K562 (cell line): ENCODE measurements at regions not wholly inside any gene's neighbourhood (a gene's known extent, or its start where the extent isn't known, plus 50 kb on each side); places are given as distances from the start of the nearest gene placed in this dataset.

ENCODE experiments used
- ATAC-seq: fragments of 200-7000 bp; cut with Tn5 transposase; 3 replicates; pipeline ENCODE4 v1.9.1; 2020; ENCODE audit warnings: moderate library complexity
- BruUV-seq: library from RNA; stranded (reverse); fragments of 400-500 nt; replicated peaks from 2 replicates; lab custom pipeline; 2021; lab: Mats Ljungman, UMichigan
- CTCF ChIA-PET: fragments of 300-600 bp; formaldehyde crosslinking; extraction: SDS; loops from one replicate; lab custom pipeline; 2021; ENCODE audit warnings: low intra/inter-chr PET ratio; lab: Yijun Ruan, JAX
- POLR2A ChIA-PET: fragments of 300-600, 350-650 bp; sonication (Branson Sonifier 250); formaldehyde crosslinking; extraction: SDS; loops from one replicate; lab custom pipeline; 2021; ENCODE audit warnings: antibody characterized with exemption, inconsistent platforms; lab: Yijun Ruan, JAX
- DNase-seq, 4 experiments: peaks; one replicate each; pipeline versions ENCODE4 v3.0.0 to v3.0.0-alpha.2; 2011 to 2018; ENCODE audit warnings: low spot score in 3 of 4, mixed read lengths in 3 of 4; ENCODE audit errors: extremely low read depth in 1 of 4
- FAIRE-seq: peaks from 2 replicates; lab custom pipeline; 2011; peaks lifted over from hg19 to GRCh38; lab: Jason Lieb, UNC
- H2AFZ ChIP-seq: 2 replicates; pipeline ENCODE4 v1.6.0; 2011; ENCODE audit warnings: low read depth, low read length, control low read depth, inconsistent platforms
- H3K27ac ChIP-seq: fragments of 200-600 bp; 3 replicates; pipeline ENCODE4 v1.8.0; 2011; ENCODE audit warnings: low read depth, mild to moderate bottlenecking, control low read depth, inconsistent platforms, low read length, moderate library complexity, mixed read lengths; ENCODE audit errors: extremely low read depth
- H3K27me3 ChIP-seq, 2 experiments: fragments of 300-600 bp in 1 of 2; 2 replicates in 1 of 2; 3 replicates in 1 of 2; pipeline versions ENCODE4 v1.6.0 to v1.8.0; 2011; ENCODE audit warnings: inconsistent platforms in 2 of 2, low read length in 2 of 2, mild to moderate bottlenecking in 1 of 2, mixed read lengths in 1 of 2, moderate library complexity in 1 of 2; ENCODE audit not compliant: control insufficient read depth in 2 of 2, insufficient read depth in 2 of 2
- H3K36me3 ChIP-seq: fragments of 300-600 bp; 3 replicates; pipeline ENCODE4 v1.8.0; 2011; ENCODE audit warnings: mild to moderate bottlenecking, low read length, inconsistent platforms; ENCODE audit not compliant: control insufficient read depth, insufficient read depth
- H3K4me1 ChIP-seq, 2 experiments: fragments of 200-600 bp in 1 of 2; replicated peaks in 1 of 2; 2 replicates in 1 of 2; 3 replicates in 1 of 2; pipeline versions ENCODE4 v1.5.1 to v1.8.0; 2011; ENCODE audit warnings: inconsistent platforms in 2 of 2, low read length in 2 of 2, mild to moderate bottlenecking in 1 of 2, mixed read lengths in 1 of 2, moderate library complexity in 1 of 2; ENCODE audit not compliant: control insufficient read depth in 2 of 2, insufficient read depth in 2 of 2
- H3K4me2 ChIP-seq: 2 replicates; pipeline ENCODE4 v1.6.1; 2011; ENCODE audit warnings: low read length, control low read depth, inconsistent platforms, mixed read lengths; ENCODE audit not compliant: insufficient read depth
- H3K4me3 ChIP-seq: fragments of 200-600 bp; sonication (generic), shearing (Covaris generic); 2 replicates; pipeline ENCODE4 v1.5.1; 2016; ENCODE audit warnings: control low read depth, inconsistent platforms
- H3K79me2 ChIP-seq: fragments of 200-600 bp; 3 replicates; pipeline ENCODE4 v1.8.0; 2011; ENCODE audit warnings: low read length, inconsistent platforms; ENCODE audit not compliant: control insufficient read depth, insufficient read depth
- H3K9ac ChIP-seq, 2 experiments: 2 replicates each; pipeline versions ENCODE4 v1.6.0 to v1.6.1; 2011; ENCODE audit warnings: low read depth in 2 of 2, low read length in 2 of 2, control low read depth in 1 of 2, inconsistent platforms in 1 of 2, mild to moderate bottlenecking in 1 of 2, mixed read lengths in 1 of 2; ENCODE audit not compliant: insufficient read depth in 1 of 2
- H3K9me1 ChIP-seq: one replicate; pipeline ENCODE4 v1.6.0; 2011; ENCODE audit warnings: inconsistent platforms, mild to moderate bottlenecking, low read length, moderate library complexity; ENCODE audit not compliant: control insufficient read depth, insufficient read depth
- H3K9me3 ChIP-seq: replicated peaks from 2 replicates; pipeline ENCODE4 v1.5.1; 2011; ENCODE audit warnings: low read depth, low read length, inconsistent platforms; ENCODE audit not compliant: control insufficient read depth, insufficient read depth
- H4K20me1 ChIP-seq: replicated peaks from 2 replicates; pipeline ENCODE4 v1.6.1; 2011; ENCODE audit warnings: low read length, inconsistent platforms, mixed read lengths; ENCODE audit not compliant: control insufficient read depth, insufficient read depth
- ADNP ChIP-seq: fragments of 200-800 bp; sonication (Bioruptor generic); IDR thresholded peaks from 2 replicates; pipeline ENCODE4 v1.6.1; 2016; ENCODE audit warnings: missing genetic modification characterization, missing compliant biosample characterization
- KDM1A ChIP-seq, 2 experiments: fragments of 450-650 bp; IDR thresholded peaks; 2 replicates each; pipeline ENCODE4 v1.6.1; 2016; ENCODE audit warnings: mild to moderate bottlenecking in 2 of 2
- PHB ChIP-seq: fragments of 250-450 bp; sonication (Bioruptor Pico); IDR thresholded peaks from 2 replicates; pipeline ENCODE4 v1.5.0; 2021
- SREBF1 ChIP-seq: fragments of 150-350 bp; IDR thresholded peaks from 2 replicates; pipeline ENCODE4 v1.6.1; 2014; ENCODE audit warnings: antibody characterized with exemption, low read depth, low read length, borderline replicate concordance
- SRSF7 ChIP-seq: fragments of 200-400 bp; formaldehyde crosslinking; optimal IDR thresholded peaks from 2 replicates; pipeline ENCODE3; 2017; ENCODE audit warnings: mild to moderate bottlenecking, low read depth, low read length
- TCFL5 ChIP-seq: fragments of 250-450 bp; sonication (Bioruptor Pico); conservative IDR thresholded peaks from 2 replicates; pipeline ENCODE4 v1.6.1; 2021; ENCODE audit warnings: mild to moderate bottlenecking, moderate library complexity, matching md5 sums
- WHSC1 ChIP-seq: IDR thresholded peaks from one replicate; pipeline ENCODE4 v1.6.1; 2012; ENCODE audit warnings: low read length, control low read depth, inconsistent platforms
- ZNF197 ChIP-seq: fragments of 200-800 bp; sonication (Bioruptor generic); IDR thresholded peaks from 2 replicates; pipeline ENCODE4 v1.6.1; 2016; ENCODE audit warnings: low read depth, missing genetic modification characterization, missing compliant biosample characterization
- ZNF224 ChIP-seq: sonication (generic); formaldehyde crosslinking; IDR thresholded peaks from 2 replicates; pipeline ENCODE4 v1.8.0; 2022; ENCODE audit warnings: mild to moderate bottlenecking, missing genetic modification reagents
- ZNF707 ChIP-seq: fragments of 250-450 bp; sonication (Bioruptor Pico); conservative IDR thresholded peaks from 2 replicates; pipeline ENCODE4 v1.8.0; 2022; ENCODE audit warnings: inconsistent platforms, mild to moderate bottlenecking, moderate library complexity
- in situ Hi-C: fragments of 300-500 bp; cut with MboI; formaldehyde crosslinking; loops from 4 replicates; pipeline ENCODE4 v1.15.0; 2018; ENCODE audit warnings: inconsistent platforms, mixed read lengths
- intact Hi-C: fragments of 100-400 bp; cut with micrococcal nuclease; formaldehyde crosslinking; loops from 2 replicates; pipeline ENCODE4 v1.14.2; 2022
- TF ChIP-seq, protein P1 (sequence below), 2 experiments: fragments of 450-650 bp in 1 of 2; IDR thresholded peaks; 2 replicates each; pipeline ENCODE4 v1.6.1; 2011 to 2017; ENCODE audit warnings: low read depth in 2 of 2, antibody characterized with exemption in 1 of 2, borderline replicate concordance in 1 of 2, low read length in 1 of 2, mild to moderate bottlenecking in 1 of 2, mixed read lengths in 1 of 2; ENCODE audit not compliant: control insufficient read depth in 1 of 2
- TF ChIP-seq, protein P2 (sequence below): fragments of 450-650 bp; IDR thresholded peaks from 2 replicates; pipeline ENCODE4 v1.7.1; 2018; ENCODE audit warnings: mild to moderate bottlenecking, low read depth; ENCODE audit not compliant: partially characterized antibody
- TF ChIP-seq, protein P3 (sequence below): fragments of 450-650 bp; IDR thresholded peaks from 2 replicates; pipeline ENCODE4 v1.6.1; 2018; ENCODE audit warnings: mild to moderate bottlenecking, low read depth; ENCODE audit not compliant: partially characterized antibody
- TF ChIP-seq, protein P4 (sequence below): fragments of 450-650 bp; formaldehyde crosslinking; IDR thresholded peaks from 2 replicates; pipeline ENCODE4 v1.4.0; 2020; ENCODE audit warnings: mild to moderate bottlenecking

DNA sequence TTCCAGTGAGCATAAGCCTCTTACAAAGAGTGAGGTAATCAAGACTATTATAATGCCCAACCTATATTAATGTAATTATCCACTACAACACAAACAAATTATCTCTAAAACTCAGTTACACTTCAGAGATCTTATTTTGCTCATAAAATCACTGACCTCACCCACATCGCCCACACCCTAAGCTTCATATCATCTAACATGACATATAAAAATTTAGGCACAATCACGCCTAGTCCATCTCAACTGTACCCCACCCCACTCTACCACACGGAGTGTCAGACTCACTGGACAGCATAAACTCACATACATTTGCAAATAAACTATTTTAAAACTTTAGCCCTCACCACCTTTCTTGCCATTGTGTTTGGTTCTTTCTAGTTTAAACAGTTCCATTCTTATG is 252.4 kb downstream of the PCDH7 start (continued):
- TF ChIP-seq TCFL5 (CRISPR knock-in tag): no peak
- TF ChIP-seq KDM1A (IDR thresholded peaks at IDR 0.05): no peak

DNA sequence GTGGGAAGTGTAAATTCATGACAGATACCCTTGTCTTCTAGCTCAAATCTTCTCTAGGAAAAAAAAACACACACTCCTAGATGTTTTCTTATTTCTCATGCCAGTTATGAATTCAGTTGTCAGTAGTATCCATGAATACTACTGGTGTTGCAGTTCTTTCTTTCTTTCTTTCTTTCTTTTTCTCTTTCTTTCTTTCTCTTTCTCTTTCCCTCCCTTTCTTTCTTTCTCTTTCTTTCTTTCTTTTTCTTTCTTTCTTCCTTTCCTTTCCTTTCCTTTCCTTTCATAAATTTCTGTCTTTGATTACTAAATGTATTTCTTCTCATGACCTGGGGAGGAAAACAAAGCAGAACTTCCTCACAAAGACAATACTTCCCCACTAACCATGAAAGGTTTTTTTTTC is 253.8 kb downstream of the PCDH7 start:
- H3K27ac ChIP-seq: no peak overlapping the region
- no peaks in the 10 kb centered on the region for H3K4me1 ChIP-seq
- no peak overlapping the region for H3K4me3 ChIP-seq
- no peak overlapping the region for H3K4me2 ChIP-seq
- H3K79me2 ChIP-seq: no peaks in the 10 kb centered on the region
- ATAC-seq: no peak
- H3K9me3 ChIP-seq: no peaks in the 10 kb centered on the region
- POLR2A ChIA-PET: no interaction called here
- no peak for FAIRE-seq
- intact Hi-C loops (no loop called here), in situ Hi-C loops (no loop called here)
- H2AFZ ChIP-seq: no peak overlapping the region
- H4K20me1 ChIP-seq: no peaks in the 10 kb centered on the region
- no peak for DNase-seq
- H3K9me1 ChIP-seq: no peaks in the 10 kb centered on the region
- no peaks in the 10 kb centered on the region for H3K27me3 ChIP-seq
- H3K9ac ChIP-seq: no peak overlapping the region
- H3K36me3 ChIP-seq: no peaks in the 10 kb centered on the region
- no TSS peak for BruUV-seq
- CTCF ChIA-PET: no interaction called here
- no peak for TF ChIP-seq ZNF197
- TF ChIP-seq PHB: no peak
- TF ChIP-seq SREBF1: no peak
- TF ChIP-seq ZNF224 (CRISPR knock-in tag): no peak
- no peak for TF ChIP-seq WHSC1
- TF ChIP-seq SRSF7: no peak
- no peak for TF ChIP-seq ZNF707 (CRISPR knock-in tag)
- TF ChIP-seq, protein P1, sequence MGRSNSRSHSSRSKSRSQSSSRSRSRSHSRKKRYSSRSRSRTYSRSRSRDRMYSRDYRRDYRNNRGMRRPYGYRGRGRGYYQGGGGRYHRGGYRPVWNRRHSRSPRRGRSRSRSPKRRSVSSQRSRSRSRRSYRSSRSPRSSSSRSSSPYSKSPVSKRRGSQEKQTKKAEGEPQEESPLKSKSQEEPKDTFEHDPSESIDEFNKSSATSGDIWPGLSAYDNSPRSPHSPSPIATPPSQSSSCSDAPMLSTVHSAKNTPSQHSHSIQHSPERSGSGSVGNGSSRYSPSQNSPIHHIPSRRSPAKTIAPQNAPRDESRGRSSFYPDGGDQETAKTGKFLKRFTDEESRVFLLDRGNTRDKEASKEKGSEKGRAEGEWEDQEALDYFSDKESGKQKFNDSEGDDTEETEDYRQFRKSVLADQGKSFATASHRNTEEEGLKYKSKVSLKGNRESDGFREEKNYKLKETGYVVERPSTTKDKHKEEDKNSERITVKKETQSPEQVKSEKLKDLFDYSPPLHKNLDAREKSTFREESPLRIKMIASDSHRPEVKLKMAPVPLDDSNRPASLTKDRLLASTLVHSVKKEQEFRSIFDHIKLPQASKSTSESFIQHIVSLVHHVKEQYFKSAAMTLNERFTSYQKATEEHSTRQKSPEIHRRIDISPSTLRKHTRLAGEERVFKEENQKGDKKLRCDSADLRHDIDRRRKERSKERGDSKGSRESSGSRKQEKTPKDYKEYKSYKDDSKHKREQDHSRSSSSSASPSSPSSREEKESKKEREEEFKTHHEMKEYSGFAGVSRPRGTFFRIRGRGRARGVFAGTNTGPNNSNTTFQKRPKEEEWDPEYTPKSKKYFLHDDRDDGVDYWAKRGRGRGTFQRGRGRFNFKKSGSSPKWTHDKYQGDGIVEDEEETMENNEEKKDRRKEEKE (IDR thresholded peaks at IDR 0.05; ENCODE audit: borderline replicate concordance in 1 of 2, control insufficient read depth in 1 of 2, low read depth in 2 of 2, low read length in 1 of 2): no peak
- TF ChIP-seq, protein P2, sequence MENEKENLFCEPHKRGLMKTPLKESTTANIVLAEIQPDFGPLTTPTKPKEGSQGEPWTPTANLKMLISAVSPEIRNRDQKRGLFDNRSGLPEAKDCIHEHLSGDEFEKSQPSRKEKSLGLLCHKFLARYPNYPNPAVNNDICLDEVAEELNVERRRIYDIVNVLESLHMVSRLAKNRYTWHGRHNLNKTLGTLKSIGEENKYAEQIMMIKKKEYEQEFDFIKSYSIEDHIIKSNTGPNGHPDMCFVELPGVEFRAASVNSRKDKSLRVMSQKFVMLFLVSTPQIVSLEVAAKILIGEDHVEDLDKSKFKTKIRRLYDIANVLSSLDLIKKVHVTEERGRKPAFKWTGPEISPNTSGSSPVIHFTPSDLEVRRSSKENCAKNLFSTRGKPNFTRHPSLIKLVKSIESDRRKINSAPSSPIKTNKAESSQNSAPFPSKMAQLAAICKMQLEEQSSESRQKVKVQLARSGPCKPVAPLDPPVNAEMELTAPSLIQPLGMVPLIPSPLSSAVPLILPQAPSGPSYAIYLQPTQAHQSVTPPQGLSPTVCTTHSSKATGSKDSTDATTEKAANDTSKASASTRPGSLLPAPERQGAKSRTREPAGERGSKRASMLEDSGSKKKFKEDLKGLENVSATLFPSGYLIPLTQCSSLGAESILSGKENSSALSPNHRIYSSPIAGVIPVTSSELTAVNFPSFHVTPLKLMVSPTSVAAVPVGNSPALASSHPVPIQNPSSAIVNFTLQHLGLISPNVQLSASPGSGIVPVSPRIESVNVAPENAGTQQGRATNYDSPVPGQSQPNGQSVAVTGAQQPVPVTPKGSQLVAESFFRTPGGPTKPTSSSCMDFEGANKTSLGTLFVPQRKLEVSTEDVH: no peak
- TF ChIP-seq, protein P3, sequence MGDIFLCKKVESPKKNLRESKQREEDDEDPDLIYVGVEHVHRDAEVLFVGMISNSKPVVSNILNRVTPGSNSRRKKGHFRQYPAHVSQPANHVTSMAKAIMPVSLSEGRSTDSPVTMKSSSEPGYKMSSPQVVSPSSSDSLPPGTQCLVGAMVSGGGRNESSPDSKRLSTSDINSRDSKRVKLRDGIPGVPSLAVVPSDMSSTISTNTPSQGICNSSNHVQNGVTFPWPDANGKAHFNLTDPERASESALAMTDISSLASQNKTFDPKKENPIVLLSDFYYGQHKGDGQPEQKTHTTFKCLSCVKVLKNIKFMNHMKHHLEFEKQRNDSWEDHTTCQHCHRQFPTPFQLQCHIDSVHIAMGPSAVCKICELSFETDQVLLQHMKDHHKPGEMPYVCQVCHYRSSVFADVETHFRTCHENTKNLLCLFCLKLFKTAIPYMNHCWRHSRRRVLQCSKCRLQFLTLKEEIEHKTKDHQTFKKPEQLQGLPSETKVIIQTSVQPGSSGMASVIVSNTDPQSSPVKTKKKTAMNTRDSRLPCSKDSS: no peak
- TF ChIP-seq, protein P4, sequence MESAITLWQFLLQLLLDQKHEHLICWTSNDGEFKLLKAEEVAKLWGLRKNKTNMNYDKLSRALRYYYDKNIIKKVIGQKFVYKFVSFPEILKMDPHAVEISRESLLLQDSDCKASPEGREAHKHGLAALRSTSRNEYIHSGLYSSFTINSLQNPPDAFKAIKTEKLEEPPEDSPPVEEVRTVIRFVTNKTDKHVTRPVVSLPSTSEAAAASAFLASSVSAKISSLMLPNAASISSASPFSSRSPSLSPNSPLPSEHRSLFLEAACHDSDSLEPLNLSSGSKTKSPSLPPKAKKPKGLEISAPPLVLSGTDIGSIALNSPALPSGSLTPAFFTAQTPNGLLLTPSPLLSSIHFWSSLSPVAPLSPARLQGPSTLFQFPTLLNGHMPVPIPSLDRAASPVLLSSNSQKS (CRISPR knock-in tag): no peak
- TF ChIP-seq ADNP (tag): no peak
